Neural cell (in vitro differentiated cells): ENCODE measurements at regions not wholly inside any gene's neighbourhood (a gene's known extent, or its start where the extent isn't known, plus 50 kb on each side); places are given as distances from the start of the nearest gene placed in this dataset.

Experiments used
- CTCF ChIP-seq: fragments of 450-650 bp; IDR thresholded peaks from 2 replicates; pipeline ENCODE4 v1.5.1; 2014; ENCODE audit warnings: antibody characterized with exemption, mild to moderate bottlenecking, moderate library complexity; ENCODE audit not compliant: poor library complexity, severe bottlenecking
- EZH2 ChIP-seq: fragments of 200-600, 300-800 bp; shearing (Covaris generic), sonication (generic); IDR thresholded peaks from 2 replicates; pipeline ENCODE4 v1.6.1; 2014; ENCODE audit warnings: antibody characterized with exemption, low read length, borderline replicate concordance, mild to moderate bottlenecking; ENCODE audit not compliant: insufficient read depth, poor library complexity, severe bottlenecking
- MXI1 ChIP-seq: fragments of 450-650 bp; conservative IDR thresholded peaks from 2 replicates; pipeline ENCODE4 v1.6.1; 2014; ENCODE audit warnings: antibody characterized with exemption, mild to moderate bottlenecking; ENCODE audit not compliant: poor library complexity, severe bottlenecking
- POLR2AphosphoS5 ChIP-seq: IDR thresholded peaks from 2 replicates; pipeline ENCODE4 v1.6.1; 2012
- REST ChIP-seq: IDR thresholded peaks from 2 replicates; pipeline ENCODE4 v1.6.1; 2012; ENCODE audit warnings: borderline replicate concordance
- SMC3 ChIP-seq: fragments of 450-650 bp; conservative IDR thresholded peaks from 2 replicates; pipeline ENCODE4 v1.6.1; 2014; ENCODE audit warnings: antibody characterized with exemption, mild to moderate bottlenecking, moderate library complexity; ENCODE audit not compliant: poor library complexity

GRCh38 chr2:2572393-2573204 lies 241.5 kb upstream of the MYT1L start:
- TF ChIP-seq CTCF (no peak), EZH2 (no peak), SMC3 (no peak), POLR2AphosphoS5 (no peak), REST (no peak), MXI1 (no peak)
